Gastrocnemius medialis (tissue), 4 donors: ENCODE measurements at regions not wholly inside any gene's neighbourhood (a gene's known extent, or its start where the extent isn't known, plus 50 kb on each side); places are given as distances from the start of the nearest gene placed in this dataset.

Source experiments
- POLR2A ChIP-seq, 2 donors: fragments of 450-650 bp; IDR thresholded peaks; one replicate each; pipeline ENCODE4 v1.6.1; 2017; ENCODE audit warnings: antibody characterized with exemption in 2 of 2, mild to moderate bottlenecking in 2 of 2, moderate library complexity in 2 of 2
- TF ChIP-seq, protein P1 (sequence below), 5 experiments: fragments of 450-650 bp in 3 of 5; fragments of 200-600 bp in 2 of 5; sonication (generic) in 2 of 5; IDR thresholded peaks in 4 of 5; conservative IDR thresholded peaks in 1 of 5; 1 replicate in 4 of 5; 2 replicates in 1 of 5; pipeline ENCODE4 v1.5.1; 2016 to 2019; ENCODE audit warnings: antibody characterized with exemption in 5 of 5, mild to moderate bottlenecking in 3 of 5, moderate library complexity in 3 of 5

DNA sequence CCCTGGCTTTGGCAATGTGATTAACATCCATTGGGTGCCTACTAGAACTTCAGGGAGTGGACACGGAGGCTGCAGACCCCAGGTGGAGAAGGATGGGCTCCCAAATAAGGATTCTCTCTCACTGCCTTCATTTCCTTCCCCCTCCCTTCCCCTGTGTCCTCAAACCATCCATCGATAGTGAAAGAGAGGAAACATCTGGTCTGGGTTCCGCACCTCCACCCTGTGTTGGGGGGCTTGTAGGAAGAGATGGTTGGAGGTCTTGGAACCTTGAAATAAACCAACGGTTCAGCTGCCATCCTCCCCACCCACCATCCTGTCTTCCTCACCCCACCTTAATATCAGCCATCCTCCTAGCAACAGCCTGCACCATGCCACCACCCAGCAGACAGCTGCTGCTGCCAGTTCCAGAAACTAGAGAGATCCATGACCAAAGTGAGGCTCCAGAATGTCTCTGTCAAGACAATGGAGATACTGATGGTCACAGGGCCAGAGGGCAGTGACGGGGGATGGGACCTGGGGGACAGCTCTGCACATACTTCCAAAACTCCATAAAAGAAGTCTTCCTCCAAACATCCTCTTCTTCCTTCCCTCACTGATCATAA is 153.1 kb upstream of the CCND2 start:
- TF ChIP-seq, protein P1, sequence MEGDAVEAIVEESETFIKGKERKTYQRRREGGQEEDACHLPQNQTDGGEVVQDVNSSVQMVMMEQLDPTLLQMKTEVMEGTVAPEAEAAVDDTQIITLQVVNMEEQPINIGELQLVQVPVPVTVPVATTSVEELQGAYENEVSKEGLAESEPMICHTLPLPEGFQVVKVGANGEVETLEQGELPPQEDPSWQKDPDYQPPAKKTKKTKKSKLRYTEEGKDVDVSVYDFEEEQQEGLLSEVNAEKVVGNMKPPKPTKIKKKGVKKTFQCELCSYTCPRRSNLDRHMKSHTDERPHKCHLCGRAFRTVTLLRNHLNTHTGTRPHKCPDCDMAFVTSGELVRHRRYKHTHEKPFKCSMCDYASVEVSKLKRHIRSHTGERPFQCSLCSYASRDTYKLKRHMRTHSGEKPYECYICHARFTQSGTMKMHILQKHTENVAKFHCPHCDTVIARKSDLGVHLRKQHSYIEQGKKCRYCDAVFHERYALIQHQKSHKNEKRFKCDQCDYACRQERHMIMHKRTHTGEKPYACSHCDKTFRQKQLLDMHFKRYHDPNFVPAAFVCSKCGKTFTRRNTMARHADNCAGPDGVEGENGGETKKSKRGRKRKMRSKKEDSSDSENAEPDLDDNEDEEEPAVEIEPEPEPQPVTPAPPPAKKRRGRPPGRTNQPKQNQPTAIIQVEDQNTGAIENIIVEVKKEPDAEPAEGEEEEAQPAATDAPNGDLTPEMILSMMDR (IDR thresholded peaks at IDR 0.05 in 4 of 5, conservative IDR thresholded peaks at IDR 0.05 in 1 of 5): no peak
- no peak for TF ChIP-seq POLR2A (IDR thresholded peaks at IDR 0.05)
